Left kidney (tissue), 1 donor: ENCODE measurements at regions not wholly inside any gene's neighbourhood (a gene's known extent, or its start where the extent isn't known, plus 50 kb on each side); places are given as distances from the start of the nearest gene placed in this dataset.
"Not testable (repeated sequence)": the region's sequence is repeated elsewhere in the genome, so short reads cannot be mapped to it uniquely, and the experiment has no call there.

Experiments used
- DNase-seq: peaks from one replicate; pipeline ENCODE4 v3.0.0-alpha.2; 2013

GRCh38 chr9:7542693-7543092 is 256.9 kb downstream of the DMAC1 start:
- no peak for DNase-seq

GRCh38 chr9:7542126-7542525 is 257.5 kb downstream of the DMAC1 start:
- no peak for DNase-seq

- DNase-seq = no peak
Measured at GRCh38 chr9:7536310-7536939, 263.2 kb downstream of the DMAC1 start.

- DNase-seq = no peak
Measured at GRCh38 chr9:7534211-7534935, 265.2 kb downstream of the DMAC1 start.

- DNase-seq = no peak
Measured at GRCh38 chr9:7533376-7534090, 266.0 kb downstream of the DMAC1 start.

- no peak for DNase-seq
Measured at GRCh38 chr9:7523426-7524043, 276.0 kb downstream of the DMAC1 start.

GRCh38 chr9:7520396-7520795 is 279.2 kb downstream of the DMAC1 start:
- DNase-seq = no peak

- DNase-seq = no peak
Measured at GRCh38 chr9:7516376-7516775, 283.2 kb downstream of the DMAC1 start.

- DNase-seq = no peak
Measured at GRCh38 chr9:7510199-7510598, 289.4 kb downstream of the DMAC1 start.

- DNase-seq = no peak
Measured at GRCh38 chr9:7509576-7510145, 289.9 kb downstream of the DMAC1 start.

- no peak for DNase-seq
Measured at GRCh38 chr9:7508516-7508915, 291.1 kb downstream of the DMAC1 start.

GRCh38 chr9:7507566-7508270 is 291.9 kb downstream of the DMAC1 start:
- DNase-seq = no peak

- DNase-seq = no peak
Measured at GRCh38 chr9:7507026-7507425, 292.6 kb downstream of the DMAC1 start.

- DNase-seq = no peak
Measured at GRCh38 chr9:7500521-7500920, 299.1 kb downstream of the DMAC1 start.

- no peak for DNase-seq
Measured at GRCh38 chr9:7491641-7492040, 307.9 kb downstream of the DMAC1 start.

- no peak for DNase-seq
Measured at GRCh38 chr9:7490317-7491108, 309.1 kb downstream of the DMAC1 start.

GRCh38 chr9:7489036-7489435 is 310.5 kb downstream of the DMAC1 start:
- DNase-seq = no peak

- not testable (repeated sequence) for DNase-seq
Measured at GRCh38 chr9:7484014-7484413, 315.6 kb downstream of the DMAC1 start.

- DNase-seq = no peak
Measured at GRCh38 chr9:7481570-7481969, 318.0 kb downstream of the DMAC1 start.

GRCh38 chr9:7479300-7479699 is 320.3 kb downstream of the DMAC1 start:
- no peak for DNase-seq

GRCh38 chr9:7478646-7479045 is 320.9 kb downstream of the DMAC1 start:
- DNase-seq = no peak
